Ishikawa (cell line): ENCODE measurements at regions not wholly inside any gene's neighbourhood (a gene's known extent, or its start where the extent isn't known, plus 50 kb on each side); places are given as distances from the start of the nearest gene placed in this dataset.

Source experiments
- CEBPB ChIP-seq: IDR thresholded peaks from 2 replicates; pipeline ENCODE4 v1.6.1; 2012
- EGR1 ChIP-seq: IDR thresholded peaks from 2 replicates; pipeline ENCODE4 v1.6.1; 2012
- EP300 ChIP-seq: IDR thresholded peaks from 2 replicates; pipeline ENCODE4 v1.6.1; 2012; ENCODE audit warnings: borderline replicate concordance
- FOXM1 ChIP-seq: IDR thresholded peaks from 2 replicates; pipeline ENCODE4 v1.6.1; 2012; ENCODE audit warnings: low read depth, borderline replicate concordance
- MAX ChIP-seq: IDR thresholded peaks from 2 replicates; pipeline ENCODE4 v1.6.1; 2012
- NFIC ChIP-seq: IDR thresholded peaks from 2 replicates; pipeline ENCODE4 v1.6.1; 2012
- RAD21 ChIP-seq: IDR thresholded peaks from 2 replicates; pipeline ENCODE4 v1.6.1; 2012; ENCODE audit warnings: low read depth
- TAF1 ChIP-seq: IDR thresholded peaks from 2 replicates; pipeline ENCODE4 v1.6.1; 2012; ENCODE audit warnings: low read depth, mild to moderate bottlenecking
- TCF12 ChIP-seq: IDR thresholded peaks from 2 replicates; pipeline ENCODE4 v1.6.1; 2012; ENCODE audit warnings: low read depth
- TEAD4 ChIP-seq: IDR thresholded peaks from 2 replicates; pipeline ENCODE4 v1.6.1; 2012
- USF1 ChIP-seq: IDR thresholded peaks from 2 replicates; pipeline ENCODE4 v1.6.1; 2012
- YY1 ChIP-seq: IDR thresholded peaks from 2 replicates; pipeline ENCODE4 v1.6.1; 2012; ENCODE audit warnings: low read depth
- ZBTB7A ChIP-seq: IDR thresholded peaks from 2 replicates; pipeline ENCODE4 v1.6.1; 2012; ENCODE audit warnings: low read depth
- TF ChIP-seq, protein P1 (sequence below): IDR thresholded peaks from 2 replicates; pipeline ENCODE4 v1.6.1; 2012; ENCODE audit warnings: low read depth, mild to moderate bottlenecking

DNA sequence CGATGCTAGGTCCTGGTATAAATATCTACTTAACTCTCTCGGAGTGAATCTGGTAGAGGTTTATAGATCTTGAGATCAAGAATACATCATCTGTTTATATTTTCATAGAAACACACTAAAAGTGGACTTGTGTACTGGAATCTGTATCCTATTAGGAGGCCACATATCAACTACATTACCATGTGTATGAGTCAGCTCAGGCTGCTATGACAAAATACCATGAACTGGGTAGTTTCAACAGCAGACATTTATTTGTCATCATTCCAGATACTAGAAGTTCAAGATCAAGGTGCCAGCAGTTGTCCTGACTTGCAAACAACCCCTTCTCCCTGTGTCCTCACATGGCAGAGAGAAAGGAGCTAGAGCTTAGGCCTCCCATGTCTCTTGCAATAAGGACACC is 113.9 kb upstream of the PFKP start:
- TF ChIP-seq MAX (no peak), RAD21 (no peak), ZBTB7A (no peak), EP300 (no peak), YY1 (no peak), TCF12 (no peak), TAF1 (no peak), EGR1 (no peak), TEAD4 (no peak), USF1 (no peak), CEBPB (no peak), NFIC (no peak), FOXM1 (no peak)
- TF ChIP-seq, protein P1, sequence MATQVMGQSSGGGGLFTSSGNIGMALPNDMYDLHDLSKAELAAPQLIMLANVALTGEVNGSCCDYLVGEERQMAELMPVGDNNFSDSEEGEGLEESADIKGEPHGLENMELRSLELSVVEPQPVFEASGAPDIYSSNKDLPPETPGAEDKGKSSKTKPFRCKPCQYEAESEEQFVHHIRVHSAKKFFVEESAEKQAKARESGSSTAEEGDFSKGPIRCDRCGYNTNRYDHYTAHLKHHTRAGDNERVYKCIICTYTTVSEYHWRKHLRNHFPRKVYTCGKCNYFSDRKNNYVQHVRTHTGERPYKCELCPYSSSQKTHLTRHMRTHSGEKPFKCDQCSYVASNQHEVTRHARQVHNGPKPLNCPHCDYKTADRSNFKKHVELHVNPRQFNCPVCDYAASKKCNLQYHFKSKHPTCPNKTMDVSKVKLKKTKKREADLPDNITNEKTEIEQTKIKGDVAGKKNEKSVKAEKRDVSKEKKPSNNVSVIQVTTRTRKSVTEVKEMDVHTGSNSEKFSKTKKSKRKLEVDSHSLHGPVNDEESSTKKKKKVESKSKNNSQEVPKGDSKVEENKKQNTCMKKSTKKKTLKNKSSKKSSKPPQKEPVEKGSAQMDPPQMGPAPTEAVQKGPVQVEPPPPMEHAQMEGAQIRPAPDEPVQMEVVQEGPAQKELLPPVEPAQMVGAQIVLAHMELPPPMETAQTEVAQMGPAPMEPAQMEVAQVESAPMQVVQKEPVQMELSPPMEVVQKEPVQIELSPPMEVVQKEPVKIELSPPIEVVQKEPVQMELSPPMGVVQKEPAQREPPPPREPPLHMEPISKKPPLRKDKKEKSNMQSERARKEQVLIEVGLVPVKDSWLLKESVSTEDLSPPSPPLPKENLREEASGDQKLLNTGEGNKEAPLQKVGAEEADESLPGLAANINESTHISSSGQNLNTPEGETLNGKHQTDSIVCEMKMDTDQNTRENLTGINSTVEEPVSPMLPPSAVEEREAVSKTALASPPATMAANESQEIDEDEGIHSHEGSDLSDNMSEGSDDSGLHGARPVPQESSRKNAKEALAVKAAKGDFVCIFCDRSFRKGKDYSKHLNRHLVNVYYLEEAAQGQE = no peak
